ENCODE measurements at regions not wholly inside any gene's neighbourhood (a gene's known extent, or its start where the extent isn't known, plus 50 kb on each side); places are given as distances from the start of the nearest gene placed in this dataset.
"Not testable (repeated sequence)": the region's sequence is repeated elsewhere in the genome, so short reads cannot be mapped to it uniquely, and the experiment has no call there.

GRCh38 chr1:222004784-222005183 lies 262.9 kb upstream of the DUSP10 start:
- DNase-seq (ENCODE audit: low read depth, low spot score), result no peak

- DNase-seq (ENCODE audit: low read depth, low spot score), result no peak
Observed at GRCh38 chr1:222004034-222004433, 262.1 kb upstream of the DUSP10 start.

DNA sequence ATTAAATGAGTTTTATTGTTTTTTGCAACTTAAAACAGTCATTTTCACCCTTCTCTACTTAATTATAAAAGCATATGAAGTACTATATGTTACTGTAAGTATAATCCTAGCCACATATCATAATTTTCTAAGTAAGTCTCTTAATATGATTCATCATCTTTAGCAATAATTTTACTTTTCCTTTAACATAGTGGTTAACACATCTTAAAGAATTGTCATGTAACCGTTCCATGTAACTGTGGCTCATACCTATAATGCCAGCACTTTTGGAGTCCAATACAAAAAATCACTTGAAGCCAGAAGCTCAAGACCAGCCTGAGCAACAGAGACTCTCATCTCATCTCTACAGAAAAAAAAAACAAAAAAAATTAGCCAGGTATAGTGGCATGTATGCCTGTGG lies 260.6 kb upstream of the DUSP10 start:
- no peak for DNase-seq (ENCODE audit: low read depth, low spot score)

DNA sequence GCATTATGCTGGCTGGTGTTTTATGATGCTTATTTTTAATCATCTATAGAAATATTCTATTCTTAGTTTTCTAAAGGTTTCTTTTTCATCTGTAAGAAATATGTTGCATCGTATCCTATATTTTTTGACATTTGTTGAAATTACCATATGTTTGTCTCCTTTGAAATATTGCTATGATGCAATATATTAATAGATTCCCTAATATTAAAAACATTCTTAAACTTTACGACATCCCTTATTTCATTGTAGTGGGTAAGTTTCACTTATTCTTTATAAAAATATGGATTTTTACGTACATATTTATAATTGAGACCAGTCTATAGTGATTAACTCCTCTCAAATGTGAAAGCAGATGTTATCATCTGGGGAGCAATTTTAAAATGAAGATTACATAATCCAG lies 258.2 kb upstream of the DUSP10 start:
- no peak for DNase-seq (ENCODE audit: low read depth, low spot score)

DNA sequence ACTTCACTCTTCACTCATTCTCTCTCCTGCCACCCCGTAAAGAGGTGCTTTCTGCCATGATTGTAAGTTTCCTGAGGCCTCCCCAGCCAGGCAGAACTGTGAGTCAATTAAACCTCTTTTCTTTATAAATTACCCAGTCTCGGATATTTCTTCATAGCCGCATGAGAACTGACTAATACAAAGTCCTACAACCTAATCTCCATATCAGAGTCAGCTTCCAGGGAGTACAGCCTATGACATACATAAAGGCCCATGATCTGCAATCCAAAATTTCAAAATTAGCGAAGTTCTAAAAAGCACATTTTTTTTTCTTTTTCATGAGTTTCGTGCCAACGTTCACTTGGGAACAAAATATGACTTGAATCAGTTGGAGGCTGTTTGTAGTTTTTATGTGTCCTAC lies 256.9 kb upstream of the DUSP10 start:
- DNase-seq (ENCODE audit: low read depth, low spot score), result no peak

GRCh38 chr1:221998186-221998612 lies 256.3 kb upstream of the DUSP10 start:
- no peak for DNase-seq (ENCODE audit: low read depth, low spot score)

DNA sequence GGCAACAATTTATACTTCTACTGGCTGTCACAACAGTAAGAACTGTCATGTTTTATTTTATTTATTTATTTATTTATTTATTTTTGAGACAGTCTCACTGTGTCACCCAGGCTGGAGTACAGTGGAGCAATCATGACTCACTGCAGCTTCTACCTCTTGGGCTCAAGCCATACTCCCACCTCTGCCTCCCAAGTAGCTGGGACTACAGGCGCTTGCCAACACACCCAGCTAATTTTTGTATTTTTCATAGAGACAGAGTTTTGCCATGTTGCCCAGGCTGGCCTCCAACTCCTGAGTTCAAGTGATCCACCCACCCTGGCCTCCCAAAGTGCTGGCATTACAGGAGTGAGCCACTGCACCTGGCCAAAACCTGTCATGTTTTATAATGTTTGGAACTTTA lies 255.1 kb upstream of the DUSP10 start:
- DNase-seq (ENCODE audit: low read depth, low spot score), result not testable (repeated sequence)

DNA sequence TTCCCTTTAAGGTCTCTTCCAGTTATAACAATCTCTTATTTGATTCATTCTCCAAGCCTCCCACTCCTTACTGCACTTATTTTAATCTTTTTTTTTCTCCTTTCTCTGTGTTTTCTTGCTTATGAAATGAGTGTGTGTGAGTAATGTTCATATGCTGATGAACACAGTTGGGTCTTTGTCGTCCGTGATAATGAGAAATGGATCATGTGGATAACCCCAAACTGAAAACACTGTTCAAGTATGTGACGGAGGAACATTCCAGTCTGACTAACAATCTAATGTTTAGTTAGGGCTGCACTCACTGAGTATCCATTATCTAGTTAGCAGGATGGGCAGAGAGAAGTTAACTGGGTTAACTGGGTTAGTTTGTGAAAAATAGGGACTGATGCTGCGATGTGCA lies 253.1 kb upstream of the DUSP10 start:
- no peak for DNase-seq (ENCODE audit: low read depth, low spot score)

GRCh38 chr1:221994274-221994698 lies 252.4 kb upstream of the DUSP10 start:
- no peak for DNase-seq (ENCODE audit: low read depth, low spot score)

DNA sequence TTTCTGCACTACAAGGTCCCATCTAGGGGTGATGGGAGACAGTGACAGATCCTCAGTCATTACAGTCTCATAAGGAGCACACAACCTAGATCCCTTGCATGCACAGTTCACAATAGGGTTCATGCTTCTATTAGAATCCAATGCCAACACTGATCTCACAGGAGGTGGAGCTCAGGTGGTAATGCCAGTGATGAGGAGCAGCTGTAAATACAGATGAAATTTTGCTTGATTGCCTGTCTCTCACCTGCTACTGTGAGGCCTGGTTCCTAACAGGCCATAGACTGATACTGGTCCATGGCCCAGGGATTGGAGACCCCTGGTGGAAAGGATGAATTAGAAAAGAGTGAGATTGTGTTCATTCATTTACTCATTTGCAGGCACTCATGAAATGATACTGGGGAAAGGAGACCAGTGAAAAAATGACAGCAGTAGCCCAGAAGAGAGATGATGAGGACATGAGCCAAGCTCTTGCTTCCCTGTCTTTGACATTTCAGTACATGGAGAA lies 251.6 kb upstream of the DUSP10 start:
- no peak for DNase-seq (ENCODE audit: low read depth, low spot score)

- no peak for DNase-seq (ENCODE audit: low read depth, low spot score)
Observed at GRCh38 chr1:221992427-221992826, 250.5 kb upstream of the DUSP10 start.

GRCh38 chr1:221991221-221991620 lies 249.3 kb upstream of the DUSP10 start:
- DNase-seq (ENCODE audit: low read depth, low spot score), result no peak

DNA sequence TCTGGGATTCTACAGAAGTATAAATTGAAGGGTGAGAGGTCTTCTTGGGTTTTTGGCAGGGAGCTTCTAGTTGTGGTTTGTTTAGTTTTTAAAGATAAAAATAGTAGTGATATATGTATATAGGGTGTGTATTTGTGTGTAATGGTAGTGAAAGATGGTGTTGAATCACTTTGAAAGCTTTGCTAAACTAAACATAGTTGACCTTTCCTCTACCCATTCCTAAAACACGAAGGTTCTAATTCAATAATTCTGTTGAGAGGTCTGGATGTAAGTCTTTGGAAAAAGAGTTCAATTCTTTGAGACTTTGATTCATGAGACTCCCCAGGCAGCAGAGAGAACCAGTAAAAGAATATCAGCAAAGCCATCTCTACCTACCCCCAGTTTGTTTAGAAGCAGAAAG lies 247.9 kb upstream of the DUSP10 start:
- no peak for DNase-seq (ENCODE audit: low read depth, low spot score)

- no peak for DNase-seq (ENCODE audit: low read depth, low spot score)
Observed at GRCh38 chr1:221988829-221989228, 246.9 kb upstream of the DUSP10 start.

- no peak for DNase-seq (ENCODE audit: low read depth, low spot score)
Observed at GRCh38 chr1:221987860-221988520, 246.1 kb upstream of the DUSP10 start.

DNA sequence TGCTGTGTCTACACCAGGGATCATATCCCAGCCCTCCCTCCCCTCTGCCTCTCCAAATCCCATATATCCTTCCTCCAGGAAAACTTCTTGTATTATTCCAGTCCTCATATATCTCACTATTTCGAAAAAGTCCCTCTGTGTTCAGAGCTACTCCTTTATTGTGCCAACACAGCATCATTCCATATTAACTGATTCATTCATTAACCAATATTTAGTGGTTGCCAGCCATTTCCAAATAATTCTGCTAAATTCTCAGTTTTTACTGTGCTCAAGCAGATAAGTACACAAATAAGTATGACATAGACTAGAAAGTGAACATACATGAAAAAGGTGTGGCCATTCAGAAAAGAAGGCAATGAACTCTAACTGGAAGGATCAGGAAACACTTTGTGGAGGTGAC lies 241.6 kb upstream of the DUSP10 start:
- DNase-seq (ENCODE audit: low read depth, low spot score), result no peak

DNA sequence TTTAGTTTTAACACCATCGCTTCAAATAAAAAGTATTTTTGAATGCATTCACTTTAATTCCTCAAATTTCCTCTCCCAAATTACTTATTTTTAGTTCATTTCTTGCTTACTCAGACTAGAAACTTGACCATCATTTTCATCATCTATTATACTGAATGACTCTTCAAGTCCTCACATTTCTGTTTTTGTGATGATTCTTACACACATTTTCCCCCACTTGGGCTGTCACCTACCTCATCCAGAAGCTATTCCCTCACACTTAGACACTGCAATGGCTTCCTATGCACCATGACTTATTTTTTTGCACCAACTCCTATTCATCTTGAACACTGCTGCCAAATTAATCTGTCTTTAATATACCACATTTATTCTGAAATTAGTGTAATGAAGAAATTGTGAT lies 239.6 kb upstream of the DUSP10 start:
- no peak for DNase-seq (ENCODE audit: low read depth, low spot score)

DNA sequence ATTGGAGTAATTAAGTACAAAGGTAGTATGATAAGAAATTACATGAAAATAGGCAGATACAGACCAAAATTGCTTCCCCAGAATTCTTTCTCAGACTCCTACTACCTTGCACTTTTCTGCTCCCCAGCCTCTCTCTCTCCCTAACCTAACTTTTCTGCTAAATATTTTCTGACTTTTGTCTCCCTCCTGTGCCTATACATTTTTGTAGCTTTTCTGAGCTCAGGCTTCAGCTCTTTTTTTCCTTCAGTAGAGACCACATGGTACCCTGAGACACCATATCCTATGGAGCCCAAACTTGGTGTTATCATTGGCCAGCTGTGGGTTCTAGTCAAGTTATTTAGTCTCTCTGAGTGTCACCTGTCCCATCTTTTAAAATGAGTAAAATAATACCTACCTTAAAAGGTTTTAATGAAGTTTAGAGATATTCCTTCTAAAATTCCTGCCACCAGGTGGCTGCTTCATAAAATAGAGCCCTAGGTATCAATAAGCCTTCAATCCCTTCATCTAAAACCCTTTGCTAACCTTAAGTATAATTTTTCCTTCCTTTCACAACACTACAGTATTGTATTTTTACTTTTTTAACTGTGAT lies 237.6 kb upstream of the DUSP10 start:
- no peak for DNase-seq (ENCODE audit: low read depth, low spot score)

- not testable (repeated sequence) for DNase-seq (ENCODE audit: low read depth, low spot score)
Observed at GRCh38 chr1:221978631-221979334, 236.9 kb upstream of the DUSP10 start.

DNA sequence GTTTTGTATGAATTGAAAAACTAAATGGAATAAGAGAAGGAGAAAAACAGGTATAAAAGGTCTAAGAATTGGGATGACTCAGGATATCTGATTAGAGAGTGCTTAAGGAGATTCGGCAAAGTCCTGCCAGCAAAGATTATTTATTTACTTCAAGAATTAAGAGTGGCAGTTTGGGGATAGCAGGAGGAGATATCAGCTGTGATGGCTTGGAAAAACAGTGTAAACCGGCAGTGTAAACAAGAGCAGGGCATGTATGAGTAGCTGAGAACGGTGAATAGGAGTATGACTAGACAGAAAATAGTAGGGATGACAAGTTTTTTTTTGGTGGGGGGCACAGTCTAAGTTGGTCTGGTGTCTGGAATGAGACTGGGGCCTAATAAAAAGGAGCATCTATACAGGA lies 231.9 kb upstream of the DUSP10 start:
- not testable (repeated sequence) for DNase-seq (ENCODE audit: low read depth, low spot score)

- no peak for DNase-seq (ENCODE audit: low read depth, low spot score)
Observed at GRCh38 chr1:221972276-221973235, 230.7 kb upstream of the DUSP10 start.
